ENCODE measurements at regions not wholly inside any gene's neighbourhood (a gene's known extent, or its start where the extent isn't known, plus 50 kb on each side); places are given as distances from the start of the nearest gene placed in this dataset.

- intact Hi-C loops (cut with micrococcal nuclease): no loop called here
Measured at GRCh38 chr15:47824147-47824546, 106.8 kb downstream of the SEMA6D start.

- intact Hi-C loops (cut with micrococcal nuclease): no loop called here
Measured at GRCh38 chr15:47829667-47830066, 112.4 kb downstream of the SEMA6D start.

GRCh38 chr15:47834093-47834492 is 116.8 kb downstream of the SEMA6D start:
- intact Hi-C loops (cut with micrococcal nuclease): no loop called here

- intact Hi-C loops (cut with micrococcal nuclease): no loop called here
Measured at GRCh38 chr15:47839233-47839825, 122.0 kb downstream of the SEMA6D start.

- intact Hi-C loops (cut with micrococcal nuclease): no loop called here
Measured at GRCh38 chr15:47843124-47843663, 125.9 kb downstream of the SEMA6D start.

- intact Hi-C loops (cut with micrococcal nuclease): no loop called here
Measured at GRCh38 chr15:47844437-47844836, 127.1 kb downstream of the SEMA6D start.

GRCh38 chr15:47846128-47846868 is 129.0 kb downstream of the SEMA6D start:
- intact Hi-C loops (cut with micrococcal nuclease): no loop called here

GRCh38 chr15:47846876-47847275 is 129.6 kb downstream of the SEMA6D start:
- intact Hi-C loops (cut with micrococcal nuclease): no loop called here

- intact Hi-C loops (cut with micrococcal nuclease): no loop called here
Measured at GRCh38 chr15:47856071-47856470, 138.8 kb downstream of the SEMA6D start.

GRCh38 chr15:47857014-47857775 is 139.9 kb downstream of the SEMA6D start:
- intact Hi-C loops (cut with micrococcal nuclease): no loop called here

GRCh38 chr15:47857776-47858167 is 140.5 kb downstream of the SEMA6D start:
- intact Hi-C loops (cut with micrococcal nuclease): no loop called here

GRCh38 chr15:47861111-47861903 is 144.0 kb downstream of the SEMA6D start:
- intact Hi-C loops (cut with micrococcal nuclease): no loop called here

- intact Hi-C loops (cut with micrococcal nuclease): no loop called here
Measured at GRCh38 chr15:47862402-47862801, 145.1 kb downstream of the SEMA6D start.

GRCh38 chr15:47866446-47866845 is 149.1 kb downstream of the SEMA6D start:
- intact Hi-C loops (cut with micrococcal nuclease): no loop called here

GRCh38 chr15:47870300-47870955 is 153.1 kb downstream of the SEMA6D start:
- intact Hi-C loops (cut with micrococcal nuclease): no loop called here

GRCh38 chr15:47870956-47871625 is 153.8 kb downstream of the SEMA6D start:
- intact Hi-C loops (cut with micrococcal nuclease): no loop called here

- intact Hi-C loops (cut with micrococcal nuclease): no loop called here
Measured at GRCh38 chr15:47872208-47872607, 154.9 kb downstream of the SEMA6D start.

GRCh38 chr15:47872869-47873432 is 155.6 kb downstream of the SEMA6D start:
- intact Hi-C loops (cut with micrococcal nuclease): no loop called here

GRCh38 chr15:47876986-47877385 is 159.7 kb downstream of the SEMA6D start:
- intact Hi-C loops (cut with micrococcal nuclease): no loop called here

GRCh38 chr15:47877836-47878235 is 160.5 kb downstream of the SEMA6D start:
- intact Hi-C loops (cut with micrococcal nuclease): no loop called here
